IPS-18a (cell line): ENCODE measurements at regions not wholly inside any gene's neighbourhood (a gene's known extent, or its start where the extent isn't known, plus 50 kb on each side); places are given as distances from the start of the nearest gene placed in this dataset.

Experiments
- H3K27ac ChIP-seq: one replicate; pipeline ENCODE4 v1.5.1; 2013; ENCODE audit warnings: low read length
- H3K27me3 ChIP-seq: one replicate; pipeline ENCODE4 v1.6.1; 2013; ENCODE audit warnings: mild to moderate bottlenecking, low read length; ENCODE audit not compliant: control insufficient read depth, insufficient read depth
- H3K36me3 ChIP-seq: one replicate; pipeline ENCODE4 v1.6.1; 2013; ENCODE audit warnings: low read depth, low read length; ENCODE audit not compliant: control insufficient read depth
- H3K4me1 ChIP-seq: one replicate; pipeline ENCODE4 v1.6.1; 2013; ENCODE audit warnings: low read depth, low read length; ENCODE audit not compliant: control insufficient read depth
- H3K4me3 ChIP-seq: one replicate; pipeline ENCODE4 v1.5.1; 2013; ENCODE audit warnings: low read length
- H3K9ac ChIP-seq: one replicate; pipeline ENCODE4 v1.6.1; 2013; ENCODE audit warnings: mild to moderate bottlenecking, low read length, moderate library complexity
- H3K9me3 ChIP-seq: one replicate; pipeline ENCODE4 v1.6.1; 2013; ENCODE audit warnings: low read depth, low read length; ENCODE audit not compliant: control insufficient read depth

DNA sequence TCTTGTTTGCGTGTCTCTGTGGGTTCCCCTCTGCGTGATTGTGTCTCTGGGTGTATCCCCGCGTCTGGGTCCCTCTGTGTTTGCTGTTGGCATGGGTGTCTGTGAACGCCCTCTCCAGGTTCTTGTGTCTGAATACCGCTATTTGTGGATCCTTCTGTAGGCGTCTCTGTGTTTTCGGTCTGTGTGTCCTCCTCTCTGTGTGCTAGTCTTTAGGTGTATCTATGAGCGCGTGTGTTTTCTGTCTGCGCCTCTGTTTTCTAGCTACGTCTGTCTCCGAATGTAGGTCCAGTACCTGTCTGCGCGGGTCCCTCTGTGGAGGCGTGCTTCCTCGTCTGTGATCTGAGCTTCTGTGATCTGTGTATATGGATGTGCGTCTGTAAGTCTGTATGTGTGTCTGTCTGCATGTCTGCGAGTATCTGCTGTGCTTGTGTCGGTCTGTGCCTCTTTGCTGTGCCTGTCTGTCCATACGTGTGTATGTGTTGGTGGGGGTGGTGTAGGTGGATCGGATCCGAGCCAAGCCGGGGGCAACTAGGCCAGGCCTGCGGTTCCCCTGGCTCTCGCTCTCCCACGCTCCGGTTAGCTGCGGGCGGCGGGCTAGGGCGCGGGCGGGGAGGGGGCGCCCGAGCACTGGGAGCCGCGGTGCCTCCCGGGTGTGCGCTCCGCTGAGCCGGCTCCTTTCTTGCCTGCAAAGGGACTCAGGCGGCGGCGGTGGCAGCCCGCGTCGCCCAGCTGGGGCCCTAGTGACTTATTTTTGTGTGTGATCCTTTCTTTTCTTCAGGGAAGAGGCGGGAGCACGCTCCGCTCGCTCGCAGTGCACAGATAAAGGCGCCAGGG, 105.3 kb upstream of the E2F8 start:
- Histone ChIP-seq H3K9me3 (no peaks in the 10 kb centered on the region), H3K27me3 (peaks cover 67% of the 10 kb centered on the region), H3K27ac (no peak overlapping the region), H3K4me1 (peaks cover 7% of the 10 kb centered on the region), H3K9ac (no peak overlapping the region), H3K4me3 (peak overlapping the region; percentile 55), H3K36me3 (no peaks in the 10 kb centered on the region)

DNA sequence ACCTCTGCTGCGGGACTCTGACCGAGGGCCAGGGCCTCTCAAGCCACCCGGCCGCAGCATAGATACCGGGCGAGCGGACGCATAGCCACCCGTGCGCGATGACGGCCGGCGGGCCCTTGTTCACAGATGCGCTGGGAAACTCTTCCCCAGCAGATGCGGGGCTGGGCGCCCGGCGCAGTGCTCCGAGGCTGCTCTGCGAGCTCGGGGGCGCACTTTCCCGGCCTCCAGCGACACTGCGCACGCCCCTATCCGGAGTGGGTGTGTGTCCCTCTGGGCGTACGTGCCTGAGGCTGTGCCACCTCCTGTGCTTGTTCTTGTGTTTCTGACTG, 104.7 kb upstream of the E2F8 start:
- no peaks in the 10 kb centered on the region for H3K36me3 ChIP-seq
- peaks cover 71% of the 10 kb centered on the region for H3K27me3 ChIP-seq
- H3K27ac ChIP-seq: no peak overlapping the region
- no peak overlapping the region for H3K9ac ChIP-seq
- no peaks in the 10 kb centered on the region for H3K9me3 ChIP-seq
- peaks cover 7% of the 10 kb centered on the region for H3K4me1 ChIP-seq
- peak overlapping the region; percentile 55 for H3K4me3 ChIP-seq

DNA sequence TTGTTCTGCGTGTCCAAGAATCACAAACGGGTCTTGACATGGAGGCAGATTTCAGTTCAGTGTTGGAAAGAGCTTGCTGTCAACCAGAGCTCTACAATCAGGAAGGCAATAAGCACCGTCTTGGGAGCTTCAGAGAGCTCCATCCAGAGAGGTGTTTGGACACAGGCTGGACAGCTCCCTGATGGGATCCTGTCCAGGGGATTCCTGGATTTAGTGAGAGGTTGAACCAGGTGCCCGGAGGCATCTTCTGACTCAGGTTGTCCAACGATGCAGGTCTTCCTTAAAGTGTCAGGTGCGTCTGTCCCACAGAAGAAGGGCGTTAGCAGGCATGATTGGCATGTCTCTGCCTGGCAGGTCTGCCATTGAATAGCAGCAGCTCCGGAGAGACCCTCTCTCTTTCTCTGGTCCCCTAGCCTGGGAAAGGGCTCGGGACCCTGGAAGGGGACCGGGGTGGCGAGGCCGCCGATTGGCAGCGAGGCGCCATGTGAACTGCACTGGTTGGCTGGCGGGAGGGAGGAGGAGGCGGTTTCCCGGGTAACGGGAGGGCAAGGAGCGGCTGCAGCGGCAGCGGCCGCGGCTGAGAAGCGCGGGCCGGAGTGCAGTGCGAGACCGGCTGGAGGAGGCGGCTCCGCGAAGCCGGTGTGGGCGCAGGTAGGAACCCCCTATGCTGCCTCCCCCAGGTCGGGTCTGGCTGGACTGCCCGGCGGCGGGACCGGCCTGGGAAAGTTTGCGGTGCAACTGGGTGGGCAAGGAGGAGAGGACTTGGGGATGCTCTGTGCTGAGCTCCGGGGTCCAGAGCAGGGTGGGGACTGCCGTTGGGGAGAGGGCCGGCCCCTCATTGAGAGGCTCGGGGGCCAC, 104.1 kb upstream of the E2F8 start:
- no peaks in the 10 kb centered on the region for H3K36me3 ChIP-seq
- H3K4me3 ChIP-seq: peak overlapping the region; percentile 55
- peaks cover 71% of the 10 kb centered on the region for H3K27me3 ChIP-seq
- H3K9me3 ChIP-seq: no peaks in the 10 kb centered on the region
- H3K27ac ChIP-seq: no peak overlapping the region
- H3K9ac ChIP-seq: no peak overlapping the region
- H3K4me1 ChIP-seq: peaks cover 7% of the 10 kb centered on the region

DNA sequence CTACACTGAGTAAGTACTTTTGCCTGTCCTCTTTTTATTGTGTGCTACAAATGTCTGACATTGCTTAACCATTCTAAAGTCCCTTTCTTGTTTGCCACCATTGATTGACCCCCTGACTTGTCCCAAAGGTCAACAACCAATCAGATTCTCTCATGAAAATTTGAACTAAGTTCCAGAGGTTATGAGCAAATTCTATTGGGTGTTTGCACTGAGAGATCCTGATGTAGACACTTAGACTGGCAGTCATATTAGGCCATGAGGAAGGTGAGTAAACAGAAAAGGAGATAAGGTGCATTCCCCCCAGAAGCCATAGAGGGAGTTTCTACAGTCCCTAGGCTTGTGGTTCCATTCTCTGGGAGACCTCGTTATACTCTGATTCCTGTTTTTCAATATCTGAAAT, 101.3 kb upstream of the E2F8 start:
- H3K36me3 ChIP-seq: no peaks in the 10 kb centered on the region
- peaks cover 7% of the 10 kb centered on the region for H3K4me1 ChIP-seq
- peaks cover 46% of the 10 kb centered on the region for H3K27me3 ChIP-seq
- no peak overlapping the region for H3K9ac ChIP-seq
- H3K4me3 ChIP-seq: no peak overlapping the region
- no peak overlapping the region for H3K27ac ChIP-seq
- H3K9me3 ChIP-seq: no peaks in the 10 kb centered on the region

DNA sequence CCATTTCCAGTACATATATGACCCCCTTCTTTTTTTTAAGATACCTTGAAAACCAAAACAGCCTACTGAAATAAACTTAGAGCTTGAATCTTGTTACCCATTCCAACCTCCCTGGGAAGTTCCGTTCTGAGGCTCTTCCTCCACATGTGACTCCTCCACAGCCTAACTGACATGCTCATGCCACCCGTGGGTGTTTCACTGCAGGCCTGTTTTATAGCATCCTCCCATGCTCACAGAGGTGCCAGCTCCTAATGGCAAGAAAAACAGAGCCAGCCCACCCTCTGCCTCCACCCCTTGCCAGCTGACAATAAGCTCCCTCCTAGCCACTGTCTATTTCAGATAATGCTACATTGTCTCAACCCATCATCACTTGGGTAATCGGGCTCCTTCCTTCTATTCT, 97.6 kb upstream of the E2F8 start:
- Histone ChIP-seq H3K36me3 (no peaks in the 10 kb centered on the region), H3K4me3 (no peak overlapping the region), H3K27ac (no peak overlapping the region), H3K9ac (no peak overlapping the region), H3K9me3 (no peaks in the 10 kb centered on the region), H3K27me3 (peaks cover 12% of the 10 kb centered on the region), H3K4me1 (no peaks in the 10 kb centered on the region)

DNA sequence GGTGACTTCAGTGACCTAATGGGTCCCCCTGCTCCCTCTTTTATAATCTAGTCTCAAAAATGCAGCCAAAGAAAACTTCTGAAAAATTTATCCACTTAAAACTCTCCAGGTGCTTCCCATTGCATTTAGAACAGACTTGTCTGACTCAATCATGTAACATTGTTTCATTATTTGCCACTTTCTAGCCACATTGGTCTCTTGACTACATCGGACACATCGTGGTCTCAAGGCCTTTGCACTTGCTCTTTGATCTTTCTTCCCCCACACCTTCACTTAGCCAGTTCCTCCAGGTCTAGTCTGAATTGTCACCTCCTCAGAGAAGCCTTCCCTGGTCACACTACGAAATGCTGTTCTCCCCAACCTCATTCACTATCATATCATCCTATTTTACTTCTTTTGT, 97.0 kb upstream of the E2F8 start:
- H3K9me3 ChIP-seq: no peaks in the 10 kb centered on the region
- H3K27me3 ChIP-seq: peaks cover 7% of the 10 kb centered on the region
- no peaks in the 10 kb centered on the region for H3K36me3 ChIP-seq
- H3K9ac ChIP-seq: no peak overlapping the region
- no peak overlapping the region for H3K4me3 ChIP-seq
- H3K27ac ChIP-seq: no peak overlapping the region
- no peaks in the 10 kb centered on the region for H3K4me1 ChIP-seq

DNA sequence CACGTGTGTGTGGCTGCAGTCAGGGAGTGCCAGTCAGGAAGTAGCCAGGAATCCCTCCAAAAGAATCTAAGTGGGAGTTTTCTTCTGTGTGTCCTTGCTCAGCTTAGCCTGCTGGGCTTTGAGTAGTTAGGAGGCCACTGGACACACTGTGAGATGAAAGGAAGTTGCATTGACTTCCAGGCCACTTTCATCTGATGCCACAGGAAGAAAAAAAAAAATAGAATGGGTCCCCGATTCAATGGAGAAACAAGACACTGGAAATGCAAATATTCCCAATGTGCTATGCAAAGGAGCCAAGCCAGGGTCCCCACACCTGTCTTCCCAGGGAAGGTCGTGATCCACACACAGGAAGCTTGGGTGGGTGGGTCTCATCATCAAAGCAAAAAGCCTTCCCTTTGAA, 95.6 kb upstream of the E2F8 start:
- H3K4me1 ChIP-seq: no peaks in the 10 kb centered on the region

DNA sequence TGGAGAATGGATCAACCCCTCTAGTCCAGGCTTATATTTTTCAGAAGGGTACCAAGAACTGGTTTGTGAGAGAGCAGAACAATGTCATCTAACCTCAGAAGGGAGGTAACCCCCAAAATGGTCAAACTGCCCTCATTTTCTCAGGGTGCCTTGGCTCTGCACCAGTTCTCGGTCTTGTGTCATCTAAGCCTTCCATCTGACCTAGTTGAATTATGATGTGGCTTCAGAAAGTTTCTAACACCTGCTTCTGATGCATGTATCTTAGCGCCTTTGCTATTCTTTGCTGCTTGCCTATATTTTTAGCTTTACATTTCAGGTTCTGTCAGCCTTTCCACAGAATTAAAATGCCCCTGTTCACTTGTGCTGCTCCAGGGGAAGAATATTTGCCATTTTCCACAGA, 91.7 kb upstream of the E2F8 start:
- Histone ChIP-seq H3K4me1 (no peaks in the 10 kb centered on the region), H3K36me3 (no peaks in the 10 kb centered on the region), H3K9ac (no peak overlapping the region), H3K27ac (no peak overlapping the region), H3K4me3 (no peak overlapping the region), H3K27me3 (peaks cover 3% of the 10 kb centered on the region), H3K9me3 (no peaks in the 10 kb centered on the region)

More for the DNA sequence above, 95.6 kb upstream of the E2F8 start:
- H3K9me3 ChIP-seq: no peaks in the 10 kb centered on the region
- no peak overlapping the region for H3K27ac ChIP-seq
- no peak overlapping the region for H3K4me3 ChIP-seq
- H3K36me3 ChIP-seq: no peaks in the 10 kb centered on the region
- H3K27me3 ChIP-seq: peaks cover 7% of the 10 kb centered on the region
- no peak overlapping the region for H3K9ac ChIP-seq

DNA sequence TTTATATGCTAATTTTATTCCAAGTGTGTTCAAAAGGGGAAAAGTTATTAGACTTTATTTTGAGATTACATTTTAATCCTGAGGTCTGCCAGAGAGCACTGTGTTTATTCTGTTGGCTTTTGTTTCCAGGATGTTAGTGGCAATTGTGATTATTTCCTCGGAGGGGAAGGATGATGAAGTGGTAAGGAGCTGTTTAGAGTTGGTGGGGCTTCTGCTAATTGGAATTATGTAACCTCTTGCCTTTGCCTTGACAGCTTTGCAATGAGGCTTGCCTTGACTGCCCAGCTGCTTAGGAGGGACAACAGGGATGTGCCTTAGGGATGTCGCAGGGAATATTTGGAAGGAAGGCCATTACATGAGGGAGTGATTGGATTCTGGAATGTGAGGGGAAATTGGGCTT, 89.7 kb upstream of the E2F8 start:
- no peak overlapping the region for H3K9ac ChIP-seq

DNA sequence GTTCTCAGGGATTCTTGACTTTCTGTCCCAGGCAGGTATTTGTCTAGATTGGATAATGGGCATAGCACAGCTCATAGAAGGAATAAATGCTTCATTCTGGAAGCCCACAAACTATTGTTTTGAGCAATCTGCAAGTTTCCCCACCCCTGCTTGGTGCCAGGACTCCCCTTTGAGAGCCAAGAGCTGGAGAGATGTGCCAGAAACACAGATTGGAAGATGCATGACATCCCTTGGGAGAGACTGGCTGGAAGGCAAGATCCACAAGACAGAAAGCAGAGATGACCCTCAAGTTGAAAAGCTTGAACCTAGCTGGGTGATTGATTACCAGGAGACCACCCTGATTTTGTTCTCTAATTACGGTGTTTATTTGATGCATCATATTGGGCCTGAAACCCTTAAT, 89.2 kb upstream of the E2F8 start:
- no peaks in the 10 kb centered on the region for H3K4me1 ChIP-seq

More for the DNA sequence above, 89.7 kb upstream of the E2F8 start:
- no peak overlapping the region for H3K27ac ChIP-seq
- H3K4me1 ChIP-seq: no peaks in the 10 kb centered on the region
- H3K36me3 ChIP-seq: no peaks in the 10 kb centered on the region
- H3K27me3 ChIP-seq: no peaks in the 10 kb centered on the region
- no peaks in the 10 kb centered on the region for H3K9me3 ChIP-seq
- no peak overlapping the region for H3K4me3 ChIP-seq

DNA sequence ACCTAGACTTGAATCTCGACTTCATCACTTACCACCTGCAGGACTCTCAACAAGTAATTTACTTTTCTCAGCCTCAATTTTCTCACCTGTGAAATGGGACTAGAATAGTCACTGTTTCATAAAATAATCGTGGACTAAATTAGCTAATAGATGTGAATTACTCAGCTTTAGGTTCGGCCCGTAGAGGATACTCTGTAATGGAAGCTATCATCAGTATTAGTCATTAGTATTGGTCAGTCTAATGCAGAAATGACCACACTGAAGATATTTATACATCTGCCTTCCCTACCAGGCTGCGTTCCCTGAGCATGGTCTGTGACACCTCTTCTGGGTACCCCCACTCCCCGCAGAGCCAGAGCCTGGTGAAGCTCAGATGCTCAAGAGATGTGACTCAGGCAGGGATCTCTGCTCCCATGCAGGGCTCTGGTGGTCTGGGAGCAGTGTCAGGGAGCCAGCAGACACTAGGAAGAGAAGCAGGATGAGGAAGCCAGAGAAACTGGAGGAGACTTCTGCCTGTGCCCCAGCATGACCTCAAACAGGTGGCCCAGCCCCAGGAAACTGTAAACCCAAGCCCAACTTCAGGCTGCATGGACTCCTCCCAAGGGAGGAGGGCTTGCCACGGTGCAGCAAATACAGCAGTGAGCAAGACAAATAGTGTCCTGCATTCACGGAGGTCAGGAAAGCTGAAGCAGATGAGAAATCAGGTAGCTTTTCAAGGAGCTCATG, 88.0 kb upstream of the E2F8 start:
- no peak overlapping the region for H3K9ac ChIP-seq
- no peaks in the 10 kb centered on the region for H3K9me3 ChIP-seq
- H3K27ac ChIP-seq: no peak overlapping the region
- H3K27me3 ChIP-seq: no peaks in the 10 kb centered on the region
- no peak overlapping the region for H3K4me3 ChIP-seq
- no peaks in the 10 kb centered on the region for H3K36me3 ChIP-seq
- H3K4me1 ChIP-seq: no peaks in the 10 kb centered on the region

More for the DNA sequence above, 89.2 kb upstream of the E2F8 start:
- H3K27me3 ChIP-seq: no peaks in the 10 kb centered on the region
- no peak overlapping the region for H3K4me3 ChIP-seq
- H3K27ac ChIP-seq: no peak overlapping the region
- H3K9me3 ChIP-seq: no peaks in the 10 kb centered on the region
- H3K36me3 ChIP-seq: no peaks in the 10 kb centered on the region
- no peak overlapping the region for H3K9ac ChIP-seq
